ENCODE measurements at regions not wholly inside any gene's neighbourhood (a gene's known extent, or its start where the extent isn't known, plus 50 kb on each side); places are given as distances from the start of the nearest gene placed in this dataset.
"Not testable (repeated sequence)": the region's sequence is repeated elsewhere in the genome, so short reads cannot be mapped to it uniquely, and the experiment has no call there.

- no peak for ATAC-seq
These were observed 1250.4 kb upstream of the IGFBP7 start for GRCh38 chr4:58360354-58361133.

DNA sequence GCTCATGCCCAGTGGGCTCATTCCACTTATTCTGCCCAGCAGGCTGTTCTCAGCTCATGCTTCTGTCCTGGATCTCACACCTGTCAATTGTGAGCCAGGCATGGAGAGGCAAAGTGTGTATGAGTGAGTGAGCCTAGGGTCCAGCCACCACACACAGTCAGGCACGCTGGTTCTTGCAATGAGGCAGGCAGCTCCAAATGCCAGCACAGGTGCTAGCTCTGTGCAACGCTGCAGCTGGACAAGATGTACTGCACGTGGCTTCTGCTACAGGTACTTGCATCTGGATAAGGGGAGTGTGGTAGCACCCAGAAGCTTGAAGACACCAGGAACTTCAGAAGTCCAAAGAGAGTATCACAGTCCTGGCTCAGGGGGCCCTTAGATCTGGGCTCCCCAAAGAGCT is 1249.4 kb upstream of the IGFBP7 start:
- no peak for ATAC-seq

DNA sequence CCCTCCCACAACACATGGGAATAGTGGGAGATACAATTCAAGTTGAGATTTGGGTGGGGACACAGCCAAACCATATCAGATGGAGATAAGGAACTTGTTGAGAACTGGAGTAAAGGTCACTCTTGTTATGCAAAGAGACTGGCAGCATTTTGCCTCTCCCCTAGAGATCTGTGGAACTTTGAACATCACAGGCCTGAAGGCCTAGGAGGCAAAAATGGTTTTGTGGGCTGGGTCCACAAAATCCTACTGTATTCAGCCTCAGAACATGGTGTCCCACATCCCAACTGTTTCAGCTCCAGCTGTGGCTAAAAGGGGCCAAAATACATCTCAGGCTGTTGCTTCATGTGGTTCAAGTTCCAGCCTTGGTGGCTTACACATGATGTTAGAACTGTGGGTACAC is 1247.8 kb upstream of the IGFBP7 start:
- no peak for ATAC-seq

DNA sequence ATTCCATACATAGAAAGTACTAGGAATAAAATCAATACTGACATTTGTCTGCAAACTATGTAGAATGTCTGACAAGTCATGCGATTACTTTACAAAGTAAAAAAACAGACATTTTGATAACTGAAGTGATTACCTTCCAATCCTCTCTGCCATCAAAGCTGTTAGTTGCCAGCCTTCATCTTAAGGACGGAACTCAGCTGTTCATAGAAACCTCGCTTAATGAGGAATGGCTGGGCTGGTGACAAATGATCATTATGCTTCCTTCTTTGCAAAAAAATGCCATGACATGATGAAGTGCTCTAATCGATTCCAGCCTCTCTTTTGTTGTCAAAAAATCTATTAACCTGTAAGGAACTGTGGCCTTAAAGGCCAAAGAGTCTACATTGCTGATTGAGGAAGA is 1214.9 kb upstream of the IGFBP7 start:
- no peak for ATAC-seq

GRCh38 chr4:58313444-58313843 is 1203.3 kb upstream of the IGFBP7 start:
- no peak for ATAC-seq

DNA sequence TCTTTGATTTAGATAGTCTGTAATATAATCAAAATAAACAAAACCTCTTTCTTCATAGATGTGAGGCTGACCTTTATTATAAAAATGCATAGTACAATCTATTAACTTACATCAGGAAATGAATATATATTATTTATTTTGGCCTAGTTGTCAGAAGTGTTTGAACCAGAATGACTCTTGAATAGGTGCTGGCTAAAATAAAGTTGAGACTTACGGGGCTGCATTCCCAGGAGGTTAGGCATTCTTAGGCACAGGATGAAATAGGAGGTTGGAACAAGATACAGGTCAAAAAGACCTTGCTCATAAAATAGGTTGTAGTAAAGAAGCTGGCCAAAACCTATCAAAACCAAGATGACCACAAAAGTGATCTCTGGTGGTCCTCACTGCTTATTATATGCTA is 1193.3 kb upstream of the IGFBP7 start:
- ATAC-seq, result no peak

- ATAC-seq, result no peak
These were observed 1191.3 kb upstream of the IGFBP7 start for GRCh38 chr4:58301376-58301999.

GRCh38 chr4:58286335-58286734 is 1176.2 kb upstream of the IGFBP7 start:
- no peak for ATAC-seq

DNA sequence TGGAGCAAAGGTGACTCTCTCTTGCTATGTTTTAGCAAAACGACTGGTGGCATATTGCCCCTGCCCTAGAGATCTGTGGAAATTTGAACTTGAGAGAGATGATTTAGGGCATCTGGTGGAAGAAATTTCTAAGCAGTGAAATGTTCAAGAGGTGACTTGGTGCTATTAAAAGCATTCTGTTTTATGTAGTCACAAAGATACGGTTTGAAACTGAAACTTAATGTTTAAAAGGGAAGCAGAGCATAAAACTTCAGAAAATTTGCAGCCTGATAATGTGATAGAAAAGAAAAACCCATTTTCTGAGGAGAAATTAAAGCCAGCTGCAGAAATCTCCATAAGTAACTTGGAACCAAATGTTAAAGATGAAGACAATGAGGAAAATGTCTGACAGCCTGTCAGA is 1170.7 kb upstream of the IGFBP7 start:
- ATAC-seq, result not testable (repeated sequence)

DNA sequence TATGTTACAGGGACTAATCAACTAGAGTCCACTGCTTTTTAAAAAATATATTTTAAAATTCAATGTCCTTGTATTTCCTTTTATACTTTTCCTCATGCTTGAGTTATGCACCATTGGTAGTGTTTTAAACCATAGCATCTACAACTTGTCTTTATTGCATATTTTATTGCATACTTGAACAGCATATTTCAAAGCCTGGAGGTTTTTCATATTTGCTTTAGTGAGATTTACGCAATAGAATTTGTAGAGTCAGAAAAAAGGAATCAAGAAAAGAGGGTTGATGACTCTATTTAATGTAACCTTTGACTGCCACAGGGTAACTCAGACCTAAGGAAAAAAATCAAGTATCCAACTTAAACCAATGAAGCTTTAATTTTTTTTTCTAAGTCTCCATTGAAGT is 1165.7 kb upstream of the IGFBP7 start:
- no peak for ATAC-seq

- no peak for ATAC-seq
These were observed 1164.4 kb upstream of the IGFBP7 start for GRCh38 chr4:58274553-58274952.

GRCh38 chr4:58272311-58272710 is 1162.1 kb upstream of the IGFBP7 start:
- no peak for ATAC-seq

DNA sequence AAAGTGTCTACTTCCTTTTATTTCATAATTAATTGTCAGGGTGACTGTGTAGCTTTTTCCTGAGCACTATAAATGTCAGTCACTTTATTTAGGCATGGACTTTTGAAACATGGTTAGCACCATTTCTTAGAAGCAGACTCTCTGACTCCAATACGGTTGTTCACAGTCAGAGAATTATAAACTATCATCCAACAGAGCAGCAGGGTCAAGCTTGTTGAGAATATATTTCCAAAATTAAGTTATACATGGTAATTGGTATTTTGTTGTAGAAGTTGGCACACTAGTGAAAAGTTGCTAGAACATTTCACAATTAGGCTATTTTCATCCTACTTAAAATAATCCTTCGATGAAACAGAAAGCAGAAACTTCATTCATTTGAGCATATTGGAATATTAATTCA is 1155.5 kb upstream of the IGFBP7 start:
- no peak for ATAC-seq

GRCh38 chr4:58261526-58261925 is 1151.3 kb upstream of the IGFBP7 start:
- no peak for ATAC-seq

- no peak for ATAC-seq
These were observed 1144.1 kb upstream of the IGFBP7 start for GRCh38 chr4:58254291-58254690.

GRCh38 chr4:58252656-58253055 is 1142.5 kb upstream of the IGFBP7 start:
- ATAC-seq, result no peak

- no peak for ATAC-seq
These were observed 1137.6 kb upstream of the IGFBP7 start for GRCh38 chr4:58247792-58248191.

DNA sequence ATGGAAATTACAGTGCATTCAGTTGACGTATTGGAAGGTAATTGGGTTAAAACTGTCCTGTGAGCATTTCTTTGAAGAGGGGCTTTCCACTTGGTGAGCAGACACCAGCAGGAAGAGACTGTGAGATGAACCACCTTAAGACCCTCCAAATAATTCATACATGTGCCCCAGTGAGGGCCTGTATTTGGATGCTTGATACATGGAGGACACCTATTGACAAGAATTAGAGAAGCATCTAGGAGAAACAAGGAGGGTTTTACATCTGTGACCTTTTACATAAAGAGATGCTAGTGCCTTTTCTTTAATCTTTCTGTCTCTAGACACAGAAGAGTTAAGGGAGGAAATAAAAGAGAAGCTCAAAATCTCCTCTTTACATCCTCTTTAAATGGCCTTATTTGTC is 1115.3 kb upstream of the IGFBP7 start:
- ATAC-seq, result no peak

DNA sequence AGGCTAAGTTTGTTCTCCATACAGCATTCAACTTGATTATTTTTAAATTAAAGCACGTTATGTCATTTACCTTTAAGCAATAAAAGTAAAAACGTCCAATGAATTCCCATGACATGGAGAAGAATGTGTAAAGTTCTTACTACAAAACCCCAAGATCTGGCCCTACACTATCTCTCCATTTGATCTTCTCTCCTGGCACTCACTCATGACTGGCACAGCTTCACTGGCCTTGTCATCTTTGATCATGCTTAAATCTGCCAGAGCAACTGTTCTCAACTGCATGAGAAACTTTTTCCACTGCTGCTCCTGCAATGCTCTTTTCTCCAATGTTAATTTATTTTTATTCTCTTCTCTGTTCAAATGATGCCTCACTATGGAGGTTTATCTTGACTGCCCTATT is 1109.0 kb upstream of the IGFBP7 start:
- no peak for ATAC-seq

DNA sequence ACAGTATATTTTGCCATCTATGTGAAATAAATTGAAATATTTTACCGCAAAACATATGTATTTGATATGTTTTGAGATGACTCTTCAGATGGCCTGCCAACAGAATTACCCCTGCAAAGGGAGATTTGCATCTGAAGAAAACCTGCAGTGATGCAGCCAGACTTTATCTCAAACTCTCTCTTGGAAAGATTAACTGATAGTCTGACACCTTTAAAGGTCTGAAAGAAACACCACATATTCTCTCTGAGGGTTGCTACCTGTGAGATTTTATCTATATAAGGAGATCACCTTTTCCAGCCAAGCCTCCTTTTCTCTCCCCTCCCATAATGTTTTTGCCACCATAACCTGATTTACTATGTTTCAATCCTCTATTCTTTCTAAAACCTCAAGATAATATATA is 1106.3 kb upstream of the IGFBP7 start:
- no peak for ATAC-seq

- ATAC-seq, result no peak
These were observed 1104.2 kb upstream of the IGFBP7 start for GRCh38 chr4:58214376-58214775.

- ATAC-seq, result no peak
These were observed 1099.4 kb upstream of the IGFBP7 start for GRCh38 chr4:58209551-58209950.

GRCh38 chr4:58209001-58209400 is 1098.8 kb upstream of the IGFBP7 start:
- ATAC-seq, result no peak

- ATAC-seq, result no peak
These were observed 1095.5 kb upstream of the IGFBP7 start for GRCh38 chr4:58205446-58206235.
